ENCODE measurements at regions not wholly inside any gene's neighbourhood (a gene's known extent, or its start where the extent isn't known, plus 50 kb on each side); places are given as distances from the start of the nearest gene placed in this dataset.

GRCh38 chr5:19370655-19371386 lies 617.2 kb downstream of the CDH18 start:
- no peak for TF ChIP-seq CTCF (IDR thresholded peaks at IDR 0.05; ENCODE audit: borderline replicate concordance, insufficient read depth, low read depth, low read length)
- no peak overlapping the region for H3K4me3 ChIP-seq (ENCODE audit: low read depth, low read length)

- no peak for TF ChIP-seq CTCF (IDR thresholded peaks at IDR 0.05; ENCODE audit: borderline replicate concordance, insufficient read depth, low read depth, low read length)
- H3K4me3 ChIP-seq (ENCODE audit: low read depth, low read length), result no peak overlapping the region
Observed at GRCh38 chr5:19388391-19388790, 599.6 kb downstream of the CDH18 start.

GRCh38 chr5:19401032-19401431 lies 587.0 kb downstream of the CDH18 start:
- H3K4me3 ChIP-seq (ENCODE audit: low read depth, low read length), result no peak overlapping the region
- no peak for TF ChIP-seq CTCF (IDR thresholded peaks at IDR 0.05; ENCODE audit: borderline replicate concordance, insufficient read depth, low read depth, low read length)

- H3K4me3 ChIP-seq (ENCODE audit: low read depth, low read length), result no peak overlapping the region
- no peak for TF ChIP-seq CTCF (IDR thresholded peaks at IDR 0.05; ENCODE audit: borderline replicate concordance, insufficient read depth, low read depth, low read length)
Observed at GRCh38 chr5:19406576-19407365, 581.2 kb downstream of the CDH18 start.

GRCh38 chr5:19408149-19408548 lies 579.9 kb downstream of the CDH18 start:
- no peak for TF ChIP-seq CTCF (IDR thresholded peaks at IDR 0.05; ENCODE audit: borderline replicate concordance, insufficient read depth, low read depth, low read length)
- H3K4me3 ChIP-seq (ENCODE audit: low read depth, low read length), result no peak overlapping the region

GRCh38 chr5:19411936-19412335 lies 576.1 kb downstream of the CDH18 start:
- no peak for TF ChIP-seq CTCF (IDR thresholded peaks at IDR 0.05; ENCODE audit: borderline replicate concordance, insufficient read depth, low read depth, low read length)
- H3K4me3 ChIP-seq (ENCODE audit: low read depth, low read length), result no peak overlapping the region

Data from GM12875 (cell line).